ENCODE measurements at regions not wholly inside any gene's neighbourhood (a gene's known extent, or its start where the extent isn't known, plus 50 kb on each side); places are given as distances from the start of the nearest gene placed in this dataset.

DNA sequence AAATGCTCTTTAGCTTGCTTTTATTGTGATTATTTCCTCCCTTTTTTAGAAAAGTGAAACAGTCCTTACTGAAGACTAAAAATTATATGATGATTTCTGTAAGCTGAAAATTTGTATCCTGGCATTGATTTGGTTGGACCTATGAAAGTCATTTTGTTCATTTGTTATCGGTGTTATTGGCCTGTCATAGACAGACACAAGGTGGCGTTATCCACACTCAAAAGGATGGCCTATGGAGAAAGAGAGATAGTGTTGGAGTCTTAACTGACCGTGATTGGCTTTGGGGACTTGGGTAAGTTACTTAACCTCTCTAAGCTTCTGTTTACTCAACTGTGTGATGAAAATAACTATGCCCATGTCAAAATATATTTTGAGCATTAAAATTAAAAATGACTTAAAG lies 203.6 kb upstream of the CHODL start:
- TF ChIP-seq, protein P1, sequence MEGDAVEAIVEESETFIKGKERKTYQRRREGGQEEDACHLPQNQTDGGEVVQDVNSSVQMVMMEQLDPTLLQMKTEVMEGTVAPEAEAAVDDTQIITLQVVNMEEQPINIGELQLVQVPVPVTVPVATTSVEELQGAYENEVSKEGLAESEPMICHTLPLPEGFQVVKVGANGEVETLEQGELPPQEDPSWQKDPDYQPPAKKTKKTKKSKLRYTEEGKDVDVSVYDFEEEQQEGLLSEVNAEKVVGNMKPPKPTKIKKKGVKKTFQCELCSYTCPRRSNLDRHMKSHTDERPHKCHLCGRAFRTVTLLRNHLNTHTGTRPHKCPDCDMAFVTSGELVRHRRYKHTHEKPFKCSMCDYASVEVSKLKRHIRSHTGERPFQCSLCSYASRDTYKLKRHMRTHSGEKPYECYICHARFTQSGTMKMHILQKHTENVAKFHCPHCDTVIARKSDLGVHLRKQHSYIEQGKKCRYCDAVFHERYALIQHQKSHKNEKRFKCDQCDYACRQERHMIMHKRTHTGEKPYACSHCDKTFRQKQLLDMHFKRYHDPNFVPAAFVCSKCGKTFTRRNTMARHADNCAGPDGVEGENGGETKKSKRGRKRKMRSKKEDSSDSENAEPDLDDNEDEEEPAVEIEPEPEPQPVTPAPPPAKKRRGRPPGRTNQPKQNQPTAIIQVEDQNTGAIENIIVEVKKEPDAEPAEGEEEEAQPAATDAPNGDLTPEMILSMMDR (IDR thresholded peaks at IDR 0.05; ENCODE audit: extremely low read depth in 1 of 2, insufficient read depth in 1 of 2, low read depth in 1 of 2, low read length in 2 of 2), result peak; percentile 40 to 56
- TF ChIP-seq EZH2 (IDR thresholded peaks at IDR 0.05; ENCODE audit: borderline replicate concordance, low read depth, low read length, severe bottlenecking) (no peak), POLR2A (IDR thresholded peaks at IDR 0.05; ENCODE audit: low read depth, low read length) (no peak), MYC (IDR thresholded peaks at IDR 0.05; ENCODE audit: low read depth, low read length) (no peak), GATA2 (IDR thresholded peaks at IDR 0.05; ENCODE audit: insufficient read depth, insufficient read length, low read depth, low read length) (no peak), JUN (IDR thresholded peaks at IDR 0.05; ENCODE audit: borderline replicate concordance, insufficient read depth, insufficient read length, low read depth) (no peak)

Measured in endothelial cell of umbilical vein (primary cell).